ENCODE measurements at regions not wholly inside any gene's neighbourhood (a gene's known extent, or its start where the extent isn't known, plus 50 kb on each side); places are given as distances from the start of the nearest gene placed in this dataset.
"Not testable (repeated sequence)": the region's sequence is repeated elsewhere in the genome, so short reads cannot be mapped to it uniquely, and the experiment has no call there.

DNA sequence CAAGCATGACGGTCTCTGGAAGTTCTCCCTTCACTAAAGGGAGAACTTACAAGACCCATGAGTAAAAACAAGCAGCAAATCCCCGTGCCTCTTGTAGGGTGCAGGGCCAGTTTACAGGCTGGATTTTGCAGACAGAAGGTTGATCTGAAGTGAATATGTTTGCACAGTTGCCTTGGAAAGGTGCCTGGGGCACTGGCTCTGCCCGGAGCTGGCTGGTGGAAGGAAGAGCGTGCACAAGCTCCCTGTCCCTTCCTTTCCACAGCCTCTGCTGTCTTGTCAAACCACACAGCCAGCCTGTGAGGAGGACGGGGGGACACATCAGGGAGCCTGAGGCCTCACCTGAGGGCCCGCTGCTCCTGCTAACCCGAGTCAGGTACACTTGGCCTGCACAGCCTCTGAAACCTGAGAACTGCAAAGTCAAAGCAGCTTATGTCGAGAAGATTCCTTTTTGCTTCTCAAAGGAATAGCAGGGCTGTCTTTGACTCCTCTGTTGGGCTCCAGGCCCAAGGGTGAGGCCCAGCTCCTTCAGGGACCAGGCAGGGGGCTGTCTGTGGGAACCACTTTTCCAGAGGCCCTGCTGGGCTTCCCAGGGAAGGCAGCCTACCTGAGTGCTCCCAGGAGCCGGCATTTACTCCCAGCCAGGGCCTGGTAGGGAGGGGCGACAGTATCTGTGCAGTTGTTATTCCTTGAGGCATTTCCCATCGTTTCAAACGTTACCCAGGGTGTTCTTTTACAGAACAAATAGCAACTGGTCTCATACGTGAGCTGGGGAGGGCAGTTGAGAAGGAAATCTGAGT lies 251.5 kb downstream of the SIPA1L2 start:
- no peak for DNase-seq

DNA sequence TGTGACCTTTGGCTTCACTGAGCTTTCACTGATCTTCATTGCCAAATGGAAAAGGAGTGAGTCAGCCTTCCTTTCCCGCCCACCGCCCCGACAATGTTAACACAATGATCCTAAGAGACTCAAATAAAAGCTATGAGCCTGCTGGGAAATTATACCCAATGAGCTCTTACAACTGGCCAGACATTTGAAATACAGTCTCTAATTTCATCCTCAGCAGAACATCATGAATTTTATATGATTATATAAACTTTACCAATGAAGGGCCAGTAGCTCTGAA lies 252.5 kb downstream of the SIPA1L2 start:
- no peak for DNase-seq

DNA sequence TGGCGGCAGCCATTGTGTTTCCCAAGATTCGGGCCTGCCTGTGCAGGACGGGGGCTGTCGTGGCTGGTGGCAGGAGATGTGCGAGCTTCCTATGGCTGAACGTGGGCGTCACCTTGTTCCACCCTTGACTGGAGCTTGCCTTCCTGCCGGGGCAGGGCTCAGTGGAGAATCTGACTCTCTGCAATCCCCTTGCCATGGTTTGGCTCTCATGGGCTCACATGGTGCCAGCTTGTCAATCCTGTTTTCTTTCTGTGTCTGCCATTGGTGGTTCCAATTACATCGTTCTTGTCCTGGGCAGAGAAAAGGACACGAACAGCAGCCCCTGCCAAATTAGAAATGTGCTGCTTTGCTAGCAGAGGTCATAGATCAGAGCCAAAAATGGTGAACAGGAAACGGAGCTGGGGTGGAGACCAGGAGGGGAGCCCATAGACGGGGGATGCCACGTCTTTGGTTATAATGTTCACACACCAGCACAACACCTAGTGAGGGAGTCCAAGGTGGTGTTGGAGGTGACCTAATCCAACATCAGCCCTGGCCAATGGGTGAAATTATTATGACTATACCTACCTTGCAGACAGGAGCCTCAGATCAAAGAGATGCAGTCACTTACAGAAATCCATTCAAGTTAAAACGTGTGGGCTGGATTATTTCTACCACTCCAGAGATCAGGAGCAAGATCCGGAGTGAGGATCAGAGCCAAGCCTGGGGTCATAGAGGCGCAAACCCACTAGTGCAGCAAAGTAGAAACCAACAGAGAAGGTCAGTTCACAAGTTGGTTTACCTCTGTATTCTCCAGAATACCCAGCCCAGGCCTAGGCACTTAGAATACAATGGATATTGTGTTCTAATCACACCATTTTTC lies 253.1 kb downstream of the SIPA1L2 start:
- no peak for DNase-seq

DNA sequence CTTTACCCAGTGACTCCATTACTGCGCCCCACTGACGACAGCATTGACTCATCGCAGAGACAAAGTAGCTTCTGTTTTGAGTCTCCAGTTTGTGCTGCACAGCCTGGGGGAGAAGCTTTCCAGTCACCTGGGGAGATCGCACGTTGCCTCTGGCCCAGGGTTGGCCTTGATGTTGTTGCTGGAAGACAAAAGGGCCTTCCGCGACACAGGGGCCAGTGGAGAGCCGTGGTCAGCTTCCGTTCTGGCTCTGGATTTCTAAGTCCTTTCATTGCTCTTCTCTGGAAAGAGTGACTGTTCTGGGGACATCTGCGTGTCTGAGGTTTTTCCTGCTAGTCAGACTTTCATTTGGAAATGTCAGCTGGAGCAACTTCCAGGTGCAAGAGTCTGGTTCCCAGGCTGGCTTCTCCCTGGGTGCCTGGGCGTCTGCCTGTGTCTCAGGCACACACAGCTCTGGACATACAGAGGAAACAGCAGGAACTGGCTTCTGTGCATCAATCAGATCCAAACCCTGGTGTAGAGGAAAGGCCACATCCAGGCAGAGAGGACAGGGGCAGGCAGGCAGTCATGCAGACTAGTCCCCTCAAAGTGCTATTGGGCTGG lies 257.0 kb downstream of the SIPA1L2 start:
- no peak for DNase-seq

DNA sequence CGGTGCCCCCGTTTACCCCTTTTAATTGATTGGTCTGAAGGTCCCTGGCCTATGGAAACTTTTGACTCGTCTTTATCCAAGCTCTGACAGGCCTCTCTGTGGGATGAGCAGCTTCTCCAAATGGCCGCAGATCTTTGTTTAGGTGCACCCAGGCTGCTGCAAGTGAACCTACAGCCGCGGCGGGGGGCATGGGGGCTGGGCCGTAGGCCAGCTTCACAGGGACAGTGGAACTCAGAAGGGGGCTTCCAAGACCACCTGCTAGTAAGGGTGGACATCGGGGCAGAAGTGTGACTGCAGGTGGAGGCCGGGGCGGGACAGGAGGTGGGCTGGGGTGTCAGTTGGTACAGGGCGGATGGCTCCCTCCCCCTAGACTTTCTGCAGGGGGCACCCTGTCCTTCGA lies 257.5 kb downstream of the SIPA1L2 start:
- DNase-seq: no peak

DNA sequence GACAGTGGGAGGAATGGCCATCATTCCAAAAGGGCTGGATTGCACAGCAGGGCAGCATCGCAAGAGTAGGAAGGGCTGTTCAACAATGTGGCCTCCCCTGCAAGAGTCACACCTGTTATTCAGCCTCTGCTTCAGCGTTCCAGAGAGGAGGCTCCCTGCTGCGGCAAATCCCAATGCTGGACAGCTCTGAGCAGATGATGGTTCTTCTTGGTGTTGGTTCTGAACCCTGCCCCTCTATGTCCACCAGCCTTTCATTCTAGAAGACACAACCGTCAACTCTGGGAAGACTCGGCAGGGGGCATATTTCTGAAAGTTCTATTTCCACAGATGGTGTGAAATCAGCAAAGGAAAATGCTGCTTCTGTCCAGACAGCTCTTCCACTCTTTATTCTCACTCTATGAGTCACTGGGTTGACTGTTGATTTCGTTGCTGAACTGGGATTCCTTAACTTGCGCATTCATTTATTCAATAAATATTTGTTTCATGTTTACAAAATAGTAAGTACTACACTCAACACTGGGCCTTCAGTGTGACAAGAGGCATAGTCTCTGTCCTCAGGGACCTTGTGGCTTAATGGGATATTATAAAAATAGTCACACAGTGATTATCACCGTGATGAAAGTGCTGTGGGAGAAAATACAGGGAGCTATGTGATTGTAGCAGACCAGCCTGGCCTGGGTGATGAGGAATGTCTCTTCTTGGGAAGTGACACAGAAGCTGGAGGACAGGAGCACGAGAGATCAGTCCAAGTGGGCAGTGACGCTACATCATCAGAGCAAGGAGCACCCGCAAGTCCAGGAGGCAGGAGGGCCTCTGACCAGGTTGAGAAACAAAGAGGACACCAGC lies 260.3 kb downstream of the SIPA1L2 start:
- no peak for DNase-seq

DNA sequence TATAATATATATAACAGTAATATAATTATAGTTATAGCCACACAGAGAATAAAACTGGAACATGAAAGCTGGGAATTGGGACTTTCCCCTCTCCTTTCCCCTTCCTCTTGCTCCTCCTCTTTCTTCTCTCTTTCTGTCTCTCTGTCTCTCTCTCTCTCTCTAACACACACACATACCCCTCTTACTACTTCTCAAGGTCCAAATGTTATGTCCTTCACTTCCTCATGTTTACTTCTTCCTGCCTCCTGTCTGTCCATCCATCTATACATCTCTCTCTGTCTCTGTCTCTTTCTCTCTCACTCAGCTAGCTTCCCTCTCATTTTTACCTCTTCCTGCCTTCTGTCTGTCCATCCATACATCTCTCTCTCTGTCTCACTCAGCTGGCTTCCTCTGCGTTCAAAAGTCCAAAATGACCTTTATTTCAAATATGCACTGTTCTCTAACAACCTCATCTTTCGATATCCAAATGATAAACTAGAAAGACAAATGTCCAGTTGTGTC lies 261.1 kb downstream of the SIPA1L2 start:
- DNase-seq: no peak

DNA sequence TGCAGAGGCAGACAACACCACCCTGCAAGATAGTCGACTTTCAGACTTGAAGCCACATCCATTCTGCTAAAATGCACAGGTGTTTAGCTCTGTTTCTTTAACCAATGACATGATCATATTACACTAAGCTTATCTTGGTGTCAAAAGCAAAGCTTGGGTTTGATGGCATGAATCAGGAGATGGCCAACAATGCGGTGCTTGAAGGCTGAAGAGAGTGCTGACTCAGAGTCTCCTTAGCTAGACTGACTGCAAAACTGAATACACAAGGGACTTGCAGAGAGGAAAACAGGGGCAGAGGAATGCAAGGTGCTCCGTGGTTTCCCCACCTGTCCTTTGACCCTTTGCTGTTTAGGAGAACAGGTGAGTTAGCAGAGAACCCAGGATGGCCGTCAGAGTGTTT lies 262.6 kb downstream of the SIPA1L2 start:
- DNase-seq: no peak

DNA sequence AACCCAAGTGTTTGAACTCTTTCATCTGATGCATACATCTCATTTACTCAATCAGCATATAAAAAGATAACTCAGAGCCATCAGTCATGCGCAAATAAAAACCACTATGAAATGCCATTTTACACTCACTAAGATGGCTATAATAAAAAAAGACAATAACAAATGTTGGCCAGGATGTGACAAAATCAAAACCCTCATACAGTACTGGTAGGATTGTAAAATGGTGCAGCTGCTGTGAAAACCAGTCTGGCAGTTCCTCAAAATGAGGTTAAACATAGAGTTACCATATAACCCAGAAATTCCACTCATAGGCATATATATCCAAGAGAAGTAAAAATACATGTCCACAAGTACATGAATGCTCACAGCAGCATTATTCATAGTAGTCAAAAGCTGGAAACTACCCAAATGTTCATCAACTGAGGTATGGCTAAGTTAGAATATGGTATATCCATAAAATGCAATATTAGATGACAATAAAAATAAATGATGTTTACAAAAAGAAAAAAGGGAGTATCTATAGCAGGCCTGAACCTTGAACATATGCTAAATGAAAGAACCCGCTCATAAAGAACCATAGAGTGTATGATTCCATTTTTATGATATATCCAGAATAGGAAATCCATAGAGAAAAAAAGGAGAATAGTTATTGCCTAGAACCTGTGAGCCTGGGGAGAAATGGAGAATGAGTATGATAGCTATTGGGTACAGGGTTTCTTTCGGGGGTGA lies 265.1 kb downstream of the SIPA1L2 start:
- DNase-seq: no peak

DNA sequence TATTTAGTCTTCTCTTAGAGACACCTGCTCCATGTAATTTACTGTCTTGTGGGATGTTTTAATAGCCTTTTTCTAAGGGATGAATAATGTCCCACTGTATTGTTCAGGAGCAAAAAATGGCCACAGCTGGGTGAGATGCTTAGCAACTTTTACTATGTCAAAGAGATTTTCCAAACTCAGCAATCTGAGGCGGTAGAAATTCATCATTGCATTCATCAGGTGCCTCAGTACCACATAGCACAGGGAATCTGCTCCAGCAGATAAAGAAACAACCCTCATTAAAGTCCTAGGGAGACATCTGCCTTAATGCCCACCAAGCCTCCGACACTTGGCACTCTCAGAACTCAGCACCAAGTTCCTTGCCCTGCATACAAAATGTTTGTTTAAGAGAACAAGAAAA lies 266.9 kb downstream of the SIPA1L2 start:
- no peak for DNase-seq

DNA sequence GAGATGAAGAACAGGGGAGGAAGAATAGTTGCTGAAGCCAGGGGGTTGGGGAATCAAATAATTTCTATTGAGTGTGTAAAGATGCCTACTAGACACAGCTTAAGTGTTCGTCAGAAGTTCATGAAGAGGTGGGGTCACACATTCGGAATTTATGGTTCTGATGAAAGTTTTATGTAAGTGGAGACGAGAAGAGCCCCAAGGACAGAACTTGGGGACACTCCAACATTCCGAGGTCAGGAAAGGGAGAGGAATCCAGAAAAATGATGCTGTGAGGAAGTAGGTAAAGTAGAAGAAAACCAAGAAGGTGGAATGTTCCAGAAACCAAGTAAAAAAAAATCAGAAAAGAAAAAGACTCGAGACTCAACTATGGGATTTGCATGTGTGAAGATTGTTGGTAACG lies 272.5 kb downstream of the SIPA1L2 start:
- DNase-seq: no peak

DNA sequence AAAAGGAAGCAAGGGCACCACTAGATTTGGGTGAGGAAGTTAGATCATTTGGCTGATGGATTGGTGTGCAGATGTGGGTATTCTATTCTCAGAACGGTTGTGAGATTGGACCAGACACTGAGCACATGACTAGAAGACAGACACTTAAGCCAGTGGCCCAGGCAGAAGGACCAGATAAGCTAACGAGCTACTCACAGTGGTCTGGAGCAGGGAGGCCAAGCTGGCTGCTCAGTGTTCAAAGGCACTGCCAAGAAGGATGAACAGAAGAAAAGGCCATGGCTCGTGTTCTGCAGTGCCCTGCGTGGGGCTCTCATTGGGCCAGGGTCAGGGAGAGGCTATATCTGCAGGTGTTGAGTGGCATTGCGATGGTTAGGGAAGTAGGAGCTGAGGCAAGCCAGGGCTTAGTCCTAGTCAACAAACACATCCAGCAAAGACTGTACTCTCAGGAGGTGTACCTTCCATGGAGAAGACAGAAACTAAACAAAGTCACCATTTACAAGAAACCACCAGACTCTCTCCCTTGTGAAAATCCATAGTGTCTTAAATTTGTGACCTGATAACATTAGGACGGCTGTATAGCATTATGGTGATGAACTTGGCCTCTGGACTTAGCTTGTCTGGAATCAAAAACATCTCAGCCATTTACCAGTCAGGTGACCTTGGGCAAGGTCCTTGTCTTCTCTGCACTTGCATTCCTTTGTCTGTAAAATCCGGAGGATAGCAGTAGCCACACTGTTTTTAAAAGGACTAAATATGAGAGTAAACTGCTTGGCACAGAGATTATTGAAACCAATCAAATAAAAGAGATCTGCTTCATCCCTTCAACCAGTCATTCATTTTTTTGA lies 274.5 kb downstream of the SIPA1L2 start:
- no peak for DNase-seq

DNA sequence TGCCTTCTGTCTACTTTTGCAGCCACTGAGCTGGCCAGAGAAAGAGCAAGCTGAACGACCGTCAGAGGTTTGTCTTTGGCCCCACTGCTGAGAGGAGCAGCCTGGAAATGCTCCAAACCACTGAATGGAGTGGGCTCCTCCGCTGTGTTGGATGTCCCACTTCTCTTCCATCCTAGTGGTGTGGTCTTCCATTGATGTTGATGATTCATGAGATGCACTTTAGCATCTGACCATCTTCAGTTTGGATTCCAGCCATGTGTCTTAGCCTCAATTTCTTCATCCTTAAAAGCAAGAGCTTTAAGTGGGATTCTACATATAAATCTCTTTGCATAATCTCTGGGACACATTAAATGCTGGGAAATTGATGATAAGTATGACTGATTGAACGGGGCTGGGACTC lies 276.9 kb downstream of the SIPA1L2 start:
- no peak for DNase-seq

DNA sequence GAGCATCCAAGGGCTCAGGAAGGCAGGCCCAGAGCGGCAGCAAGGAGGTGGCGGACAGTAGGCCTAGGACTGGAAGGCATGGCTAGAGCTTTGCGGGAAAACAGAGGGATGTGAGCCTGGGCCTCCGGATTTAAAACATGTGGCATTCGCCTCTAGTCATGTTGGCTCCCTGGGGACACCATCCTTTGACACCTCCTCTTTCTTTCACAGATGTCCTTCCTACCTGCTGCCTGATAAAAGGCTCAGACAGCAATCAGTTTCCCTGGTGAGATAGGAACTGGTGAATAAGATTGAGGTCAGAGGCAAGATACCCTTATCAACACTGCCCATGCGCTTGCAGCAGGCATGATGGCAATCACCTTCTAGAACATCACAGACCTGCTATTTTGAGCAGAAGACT lies 277.6 kb downstream of the SIPA1L2 start:
- DNase-seq: no peak

DNA sequence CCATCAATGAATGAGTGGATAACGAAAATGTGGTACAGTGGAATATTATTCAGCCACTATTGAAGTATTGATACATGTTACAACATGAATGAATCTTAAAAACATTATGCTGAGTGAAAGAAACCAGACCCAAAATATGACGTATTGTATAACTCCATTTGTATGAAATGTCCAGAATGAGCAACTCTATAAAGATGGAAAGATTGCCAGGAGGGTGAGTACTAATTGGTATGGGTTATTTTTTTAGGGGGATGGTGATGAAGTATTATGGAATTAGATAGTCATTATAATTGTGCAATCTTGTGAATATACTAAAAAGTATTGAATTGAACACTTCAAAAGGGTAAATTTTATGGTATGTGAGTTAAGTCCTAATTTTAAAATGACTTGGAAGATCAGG lies 278.6 kb downstream of the SIPA1L2 start:
- DNase-seq: no peak

DNA sequence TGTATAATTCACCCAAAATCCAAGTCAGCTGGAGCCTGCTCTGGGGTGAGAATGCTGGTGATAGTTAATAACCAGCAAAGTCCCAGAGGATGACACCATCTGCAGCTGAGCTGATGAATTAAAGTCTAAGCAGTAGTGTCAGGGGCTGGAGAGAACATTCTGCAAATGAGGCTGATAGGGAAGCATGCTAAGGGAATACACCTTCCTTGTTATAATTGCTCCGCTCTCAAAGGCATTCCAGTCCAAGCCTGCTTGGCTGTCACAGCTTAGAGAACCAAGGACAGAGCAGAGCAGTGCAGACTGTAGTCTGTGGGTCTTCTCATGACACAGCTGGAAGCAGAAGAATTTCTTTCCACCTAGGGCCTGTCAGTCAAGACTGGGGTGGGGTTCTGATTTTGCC lies 283.1 kb downstream of the SIPA1L2 start:
- DNase-seq: no peak

DNA sequence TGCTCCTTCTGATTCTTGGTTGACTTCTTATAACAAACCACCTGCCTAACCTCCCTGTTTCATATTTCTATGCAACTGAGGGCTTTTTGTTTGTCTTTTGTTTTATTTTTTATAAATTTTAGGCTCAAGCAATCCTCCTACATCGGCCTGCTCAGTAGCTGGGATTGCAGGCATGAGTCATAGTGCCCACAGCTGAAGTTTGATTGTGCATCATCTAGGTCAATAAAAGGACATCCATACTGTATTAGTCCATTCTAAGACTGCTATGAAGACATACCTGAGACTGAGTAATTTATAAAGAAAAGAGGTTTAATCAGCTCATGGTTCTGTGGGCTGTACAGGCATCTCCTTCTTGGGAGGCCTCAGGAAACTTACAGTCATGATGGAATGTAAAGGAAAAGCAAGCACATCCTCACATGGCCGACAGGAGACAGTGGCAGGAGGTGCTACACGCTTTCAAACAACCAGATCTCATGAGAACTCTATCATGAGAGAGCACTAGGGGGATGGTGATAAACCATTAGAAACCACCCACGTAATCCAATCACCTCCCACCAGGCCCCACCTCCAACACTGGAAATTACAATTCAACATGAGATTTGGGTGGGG lies 285.0 kb downstream of the SIPA1L2 start:
- DNase-seq: no peak

DNA sequence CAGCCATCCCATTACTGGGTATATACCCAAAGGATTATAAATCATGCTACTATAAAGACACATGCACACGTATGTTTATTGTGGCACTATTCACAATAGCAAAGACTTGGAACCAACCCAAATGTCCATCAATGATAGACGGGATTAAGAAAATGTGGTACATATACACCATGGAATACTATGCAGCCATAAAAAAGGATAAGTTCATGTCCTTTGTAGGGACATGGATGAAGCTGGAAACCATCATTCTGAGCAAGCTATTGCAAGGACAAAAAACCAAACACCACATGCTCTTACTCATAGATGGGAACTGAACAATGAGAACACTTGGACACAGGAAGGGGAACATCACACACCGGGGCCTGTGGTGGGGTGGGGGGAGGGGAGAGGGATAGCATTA lies 285.7 kb downstream of the SIPA1L2 start:
- DNase-seq: not testable (repeated sequence)

DNA sequence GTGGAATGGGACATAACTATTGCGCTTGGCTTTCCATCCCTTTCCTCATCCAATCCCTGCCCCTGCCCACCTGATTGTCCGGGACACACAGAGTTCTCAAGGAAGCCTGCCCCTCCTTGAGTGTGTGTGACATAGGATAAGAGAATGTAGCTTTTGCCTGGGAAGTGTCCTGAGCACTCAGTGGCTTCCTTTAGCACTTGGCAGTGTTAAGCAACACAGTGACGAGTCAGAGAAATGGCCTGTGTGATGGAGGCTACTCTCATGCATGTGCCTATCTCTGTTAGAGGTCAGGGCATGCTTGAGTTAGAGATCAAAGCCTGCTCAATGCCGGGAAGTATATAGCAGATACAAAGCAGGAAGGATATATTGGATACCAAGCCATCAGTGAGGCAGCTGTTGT lies 289.5 kb downstream of the SIPA1L2 start:
- no peak for DNase-seq

DNA sequence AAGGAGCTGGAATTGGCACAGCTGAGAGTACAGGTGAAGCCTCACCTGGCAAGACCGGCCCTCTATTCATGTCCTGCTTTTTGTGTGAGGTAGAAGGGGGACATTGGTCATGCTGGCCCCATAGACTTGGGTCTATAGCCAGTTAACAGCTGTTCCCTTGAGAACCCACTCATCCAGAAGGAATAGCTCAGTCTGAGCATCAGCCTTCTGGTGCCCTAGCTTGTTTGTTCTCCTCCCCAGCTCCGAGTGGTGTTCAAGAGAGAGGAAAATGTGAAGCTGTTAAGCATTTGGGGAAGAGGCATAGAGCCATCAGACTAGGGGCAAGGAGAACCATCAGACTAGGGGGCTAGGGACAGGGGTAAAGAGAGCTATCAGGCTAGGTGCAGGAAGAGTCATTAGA lies 290.9 kb downstream of the SIPA1L2 start:
- no peak for DNase-seq

DNA sequence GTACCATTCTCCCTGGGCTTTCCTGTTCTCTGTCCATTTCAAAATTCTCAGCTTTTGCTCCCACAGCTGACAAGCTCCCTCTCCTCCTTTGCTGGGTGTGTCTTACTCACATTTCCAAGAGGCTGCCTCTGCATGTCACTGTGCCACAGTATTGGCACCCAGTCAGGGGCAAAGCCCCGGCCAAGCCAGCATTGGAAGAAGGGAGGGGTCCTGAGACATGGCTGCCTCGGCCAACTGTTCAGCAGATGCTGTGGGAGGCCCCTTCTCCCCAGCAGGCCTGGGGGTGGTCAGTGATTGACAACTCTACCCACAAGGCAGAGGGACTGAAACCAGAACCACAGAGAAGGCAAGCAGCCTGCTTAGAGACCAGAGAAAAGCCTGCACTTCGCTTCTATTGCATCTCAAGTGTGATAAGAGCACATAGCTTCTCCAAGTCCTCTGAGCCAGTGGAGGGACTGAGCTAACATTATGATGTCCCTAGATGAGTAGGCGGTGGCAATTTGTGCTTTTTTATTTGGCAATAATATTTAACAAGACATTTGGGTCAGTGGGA lies 294.1 kb downstream of the SIPA1L2 start:
- no peak for DNase-seq
